Left lung (tissue), 4 donors: ENCODE measurements at regions not wholly inside any gene's neighbourhood (a gene's known extent, or its start where the extent isn't known, plus 50 kb on each side); places are given as distances from the start of the nearest gene placed in this dataset.

ENCODE experiments used
- ATAC-seq: fragments of 200-7000 bp; cut with Tn5 transposase; one replicate; pipeline ENCODE4 v1.9.1; 2020; ENCODE audit warnings: moderate library complexity
- DNase-seq, 4 donors: peaks; one replicate each; pipeline ENCODE4 v3.0.0-alpha.2; 2013 to 2020
- H3K27ac ChIP-seq, 2 donors: fragments of 200-600 bp; sonication (generic) in 1 of 2; one replicate each; pipeline versions ENCODE4 v1.5.0 to v1.8.0; 2020 to 2021
- H3K27me3 ChIP-seq, 2 donors: fragments of 200-600 bp; sonication (generic) in 1 of 2; one replicate each; pipeline versions ENCODE4 v1.5.0 to v1.8.0; 2020 to 2021
- H3K36me3 ChIP-seq, 2 donors: fragments of 200-600 bp; sonication (generic) in 1 of 2; one replicate each; pipeline versions ENCODE4 v1.5.0 to v1.8.0; 2020 to 2021
- H3K4me1 ChIP-seq, 2 donors: fragments of 200-600 bp; one replicate each; pipeline ENCODE4 v1.8.0; 2021
- H3K4me3 ChIP-seq, 2 donors: fragments of 200-600 bp; sonication (generic) in 1 of 2; one replicate each; pipeline versions ENCODE4 v1.5.0 to v1.8.0; 2020 to 2021; ENCODE audit warnings: mild to moderate bottlenecking in 1 of 2
- H3K9me3 ChIP-seq, 2 donors: fragments of 200-600 bp; sonication (generic) in 1 of 2; one replicate each; pipeline versions ENCODE4 v1.5.0 to v1.8.0; 2020 to 2021
- intact Hi-C, 2 donors: fragments of 100-400 bp; cut with DNase I; formaldehyde crosslinking; loops; one replicate each; pipeline versions ENCODE4 v1.11.2 to v1.14.2; 2022
- TF ChIP-seq, protein P1 (sequence below), 2 donors: fragments of 200-600 bp; sonication (generic) in 1 of 2; IDR thresholded peaks; one replicate each; pipeline versions ENCODE4 v1.5.0 to v1.8.0; 2021; ENCODE audit warnings: antibody characterized with exemption in 2 of 2
- donor health status: DM: no; HTN: yes; CAD: no.
- donor health status: DM: no; HTN: no; CAD: no.

DNA sequence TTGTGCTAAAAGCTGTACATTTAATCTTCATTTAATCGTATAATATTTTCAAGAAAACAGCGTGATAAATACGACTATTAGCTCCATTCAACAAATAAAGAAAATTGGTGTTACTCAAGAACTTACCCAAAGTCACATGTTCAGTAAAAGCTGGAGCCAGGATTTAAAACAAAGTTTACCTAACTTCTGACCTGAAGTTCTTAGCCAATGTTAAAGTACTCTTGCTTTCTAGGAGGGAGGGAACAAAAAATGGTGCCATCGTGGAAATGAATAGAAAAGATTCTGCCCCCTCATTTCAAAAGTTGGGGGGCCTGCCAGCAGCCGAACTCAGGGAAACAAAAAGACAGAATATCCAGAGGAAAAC lies 395.8 kb downstream of the CD109 start:
- TF ChIP-seq, protein P1, sequence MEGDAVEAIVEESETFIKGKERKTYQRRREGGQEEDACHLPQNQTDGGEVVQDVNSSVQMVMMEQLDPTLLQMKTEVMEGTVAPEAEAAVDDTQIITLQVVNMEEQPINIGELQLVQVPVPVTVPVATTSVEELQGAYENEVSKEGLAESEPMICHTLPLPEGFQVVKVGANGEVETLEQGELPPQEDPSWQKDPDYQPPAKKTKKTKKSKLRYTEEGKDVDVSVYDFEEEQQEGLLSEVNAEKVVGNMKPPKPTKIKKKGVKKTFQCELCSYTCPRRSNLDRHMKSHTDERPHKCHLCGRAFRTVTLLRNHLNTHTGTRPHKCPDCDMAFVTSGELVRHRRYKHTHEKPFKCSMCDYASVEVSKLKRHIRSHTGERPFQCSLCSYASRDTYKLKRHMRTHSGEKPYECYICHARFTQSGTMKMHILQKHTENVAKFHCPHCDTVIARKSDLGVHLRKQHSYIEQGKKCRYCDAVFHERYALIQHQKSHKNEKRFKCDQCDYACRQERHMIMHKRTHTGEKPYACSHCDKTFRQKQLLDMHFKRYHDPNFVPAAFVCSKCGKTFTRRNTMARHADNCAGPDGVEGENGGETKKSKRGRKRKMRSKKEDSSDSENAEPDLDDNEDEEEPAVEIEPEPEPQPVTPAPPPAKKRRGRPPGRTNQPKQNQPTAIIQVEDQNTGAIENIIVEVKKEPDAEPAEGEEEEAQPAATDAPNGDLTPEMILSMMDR (IDR thresholded peaks at IDR 0.05): no peak
- intact Hi-C loops: no loop called here
- H3K27ac ChIP-seq: no peak overlapping the region
- H3K9me3 ChIP-seq: no peaks in the 10 kb centered on the region
- H3K36me3 ChIP-seq: no peaks in the 10 kb centered on the region
- H3K27me3 ChIP-seq: no peaks in the 10 kb centered on the region
- H3K4me3 ChIP-seq: no peak overlapping the region
- ATAC-seq (no peak), DNase-seq (no peak)
- H3K4me1 ChIP-seq: no peaks in the 10 kb centered on the region

DNA sequence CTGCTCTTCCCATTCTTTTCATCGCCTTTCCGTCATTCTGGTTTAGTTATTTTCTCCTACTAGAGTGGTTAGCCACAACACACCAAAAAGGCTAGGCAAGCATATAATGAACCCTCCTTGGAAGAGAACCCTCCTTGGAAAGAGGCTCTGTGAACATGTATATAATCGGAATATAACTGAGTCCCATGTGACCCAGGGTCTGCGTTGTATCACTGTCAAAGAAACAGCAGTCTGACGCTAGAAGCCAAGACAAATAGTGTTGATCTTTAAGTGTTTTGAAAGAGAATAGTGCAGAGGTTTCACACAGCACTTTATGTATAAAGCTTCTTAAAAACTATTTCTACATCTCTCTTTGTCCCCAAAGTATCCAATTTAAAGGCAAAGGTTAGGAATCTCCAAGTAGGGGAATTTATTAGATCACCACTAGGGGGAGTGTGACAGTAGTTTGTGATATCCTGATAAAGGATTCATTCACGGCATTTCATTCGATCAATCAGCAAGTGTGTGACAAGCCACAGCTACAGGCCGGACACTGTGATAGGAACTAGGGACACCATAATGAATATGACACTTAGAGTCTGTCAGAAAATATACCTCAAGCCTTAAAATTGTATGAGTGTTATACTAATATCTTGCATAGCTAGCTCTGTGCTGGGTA lies 395.3 kb downstream of the CD109 start:
- Histone ChIP-seq H3K27me3 (no peaks in the 10 kb centered on the region), H3K27ac (no peak overlapping the region), H3K4me1 (no peaks in the 10 kb centered on the region), H3K4me3 (no peak overlapping the region), H3K9me3 (no peaks in the 10 kb centered on the region), H3K36me3 (no peaks in the 10 kb centered on the region)
- TF ChIP-seq, protein P1 (IDR thresholded peaks at IDR 0.05): peak; percentile 65 to 71
- intact Hi-C loops: no loop called here
- ATAC-seq: peak; percentile 67
- peak in 1 of 4 donors; percentile 22 for DNase-seq

DNA sequence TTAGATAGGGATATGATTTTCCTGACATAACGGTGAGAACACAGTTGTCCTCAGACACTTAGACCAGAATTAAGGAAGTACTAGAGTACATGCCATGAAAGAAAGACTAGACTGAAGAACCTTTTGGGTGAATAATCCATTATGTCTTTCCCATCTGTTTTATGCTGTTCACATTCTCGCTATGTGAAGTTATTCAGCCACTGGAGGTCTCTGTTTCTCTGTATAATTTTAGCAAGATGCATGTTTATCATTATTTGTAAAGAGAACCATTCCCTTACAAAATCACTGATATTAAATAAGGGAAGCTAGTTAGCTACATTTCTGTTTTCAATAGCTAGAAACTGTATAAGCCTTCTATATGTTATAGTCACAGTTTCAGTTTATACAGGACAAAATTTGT lies 391.9 kb downstream of the CD109 start:
- DNase-seq: peak in 1 of 4 donors; percentile 11
- intact Hi-C loops: no loop called here

DNA sequence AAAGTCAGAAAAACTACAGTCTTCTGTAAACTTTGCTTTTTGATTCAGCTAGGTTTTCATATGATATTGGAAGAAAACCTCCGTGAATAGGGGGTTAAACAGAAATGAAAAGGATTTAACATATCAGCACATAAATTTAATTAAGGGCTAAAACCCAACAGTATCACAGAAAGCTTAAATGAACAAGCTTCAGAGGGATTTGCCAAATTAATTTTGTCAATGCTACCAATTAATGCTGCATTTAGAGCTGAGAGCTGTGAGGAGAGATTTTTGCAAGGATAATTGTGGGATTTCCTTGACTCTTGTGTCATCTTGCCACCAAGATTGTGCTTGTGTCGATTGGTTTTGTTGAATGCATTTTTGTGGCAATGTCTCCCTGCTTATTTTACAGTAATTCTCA lies 379.9 kb downstream of the CD109 start:
- peaks cover 0 to 6% of the 10 kb centered on the region in 2 donors for H3K9me3 ChIP-seq
- H3K4me1 ChIP-seq: no peaks in the 10 kb centered on the region
- no peak for ATAC-seq
- intact Hi-C loops: no loop called here
- H3K27ac ChIP-seq: no peak overlapping the region
- no peak overlapping the region for H3K4me3 ChIP-seq
- TF ChIP-seq, protein P1 (IDR thresholded peaks at IDR 0.05): no peak
- no peak for DNase-seq
- no peaks in the 10 kb centered on the region for H3K36me3 ChIP-seq
- H3K27me3 ChIP-seq: no peaks in the 10 kb centered on the region

More for the DNA sequence above, 391.9 kb downstream of the CD109 start:
- Histone ChIP-seq H3K27ac (no peak overlapping the region), H3K36me3 (no peaks in the 10 kb centered on the region), H3K4me1 (no peaks in the 10 kb centered on the region), H3K4me3 (no peak overlapping the region), H3K9me3 (no peaks in the 10 kb centered on the region), H3K27me3 (no peaks in the 10 kb centered on the region)
- ATAC-seq: no peak
- TF ChIP-seq, protein P1 (IDR thresholded peaks at IDR 0.05): no peak

DNA sequence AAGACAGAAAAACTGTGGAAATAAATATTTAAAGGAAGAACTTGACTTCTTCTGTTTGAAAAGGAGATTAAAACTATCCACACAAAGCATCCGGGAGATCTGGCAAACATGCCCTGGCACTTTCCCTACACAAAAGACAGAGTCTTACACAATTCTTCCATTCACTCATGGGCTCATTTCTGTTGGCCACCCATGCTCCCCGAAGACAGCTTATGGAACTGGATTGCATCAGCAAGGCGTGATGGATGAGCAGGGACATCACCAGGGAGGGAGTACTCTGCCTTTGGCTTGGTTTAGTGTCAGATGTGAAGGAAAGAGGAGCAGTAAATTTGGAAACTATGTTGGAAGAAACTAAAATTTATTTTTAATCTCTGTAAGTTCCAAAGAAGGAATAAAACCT lies 379.3 kb downstream of the CD109 start:
- intact Hi-C loops: no loop called here
- Histone ChIP-seq H3K36me3 (no peaks in the 10 kb centered on the region), H3K27me3 (no peaks in the 10 kb centered on the region), H3K27ac (no peak overlapping the region), H3K9me3 (peaks cover 0 to 2% of the 10 kb centered on the region in 2 donors), H3K4me1 (no peaks in the 10 kb centered on the region), H3K4me3 (no peak overlapping the region)
- no peak for ATAC-seq
- DNase-seq: peak in 1 of 4 donors; percentile 7
- TF ChIP-seq, protein P1 (IDR thresholded peaks at IDR 0.05): no peak
